ENCODE measurements at regions not wholly inside any gene's neighbourhood (a gene's known extent, or its start where the extent isn't known, plus 50 kb on each side); places are given as distances from the start of the nearest gene placed in this dataset.
"Not testable (repeated sequence)": the region's sequence is repeated elsewhere in the genome, so short reads cannot be mapped to it uniquely, and the experiment has no call there.

- H3K9me3 Mint-ChIP-seq (ENCODE audit: unreplicated experiment); BruUV-seq (replicated peaks); POLR2A ChIA-PET; H3K27ac Mint-ChIP-seq (ENCODE audit: low read depth, unreplicated experiment); H3K4me3 Mint-ChIP-seq (ENCODE audit: unreplicated experiment); H3K36me3 Mint-ChIP-seq (ENCODE audit: insufficient read depth, unreplicated experiment); H3K27me3 Mint-ChIP-seq (ENCODE audit: insufficient read depth, unreplicated experiment); DNase-seq (ENCODE audit: unreplicated experiment); intact Hi-C loops (cut with micrococcal nuclease): not testable (repeated sequence)
- peaks cover 24% of the 10 kb centered on the region for H3K4me1 Mint-ChIP-seq (ENCODE audit: insufficient read depth, unreplicated experiment)
- CTCF ChIA-PET, result interaction anchor here (1.2 kb wide), 1 partner anchor 16 kb away, joined by 4 read pairs; no protein-coding TSS in a partner anchor
Observed at GRCh38 chr3:172579753-172580152, 56.5 kb upstream of the TNFSF10 start.

DNA sequence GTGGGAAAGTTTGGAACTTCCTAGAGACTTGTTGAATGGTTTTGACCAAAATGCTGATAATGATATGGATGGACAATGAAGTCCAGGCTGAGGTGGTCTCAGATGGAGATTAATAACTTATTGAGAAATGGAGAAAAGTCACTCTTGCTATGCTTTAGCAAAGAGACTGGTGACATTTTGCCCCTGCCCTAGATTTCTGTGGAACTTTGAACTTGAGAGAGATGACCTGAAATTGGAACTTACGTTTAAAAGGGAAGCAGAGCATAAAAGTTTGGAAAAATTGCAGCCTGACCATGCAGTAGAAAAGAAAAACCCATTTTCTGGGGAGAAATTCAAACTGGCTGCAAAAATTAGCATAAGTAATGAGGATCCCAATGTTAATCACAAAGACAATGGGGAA is 55.5 kb upstream of the TNFSF10 start:
- CTCF ChIA-PET, result interaction anchor here (1.2 kb wide), 1 partner anchor 17 kb away, joined by 4 read pairs; no protein-coding TSS in a partner anchor
- H3K27ac Mint-ChIP-seq (ENCODE audit: low read depth, unreplicated experiment); H3K36me3 Mint-ChIP-seq (ENCODE audit: insufficient read depth, unreplicated experiment); H3K27me3 Mint-ChIP-seq (ENCODE audit: insufficient read depth, unreplicated experiment); BruUV-seq (replicated peaks); DNase-seq (ENCODE audit: unreplicated experiment); intact Hi-C loops (cut with micrococcal nuclease); H3K9me3 Mint-ChIP-seq (ENCODE audit: unreplicated experiment); H3K4me3 Mint-ChIP-seq (ENCODE audit: unreplicated experiment); POLR2A ChIA-PET: not testable (repeated sequence)
- peaks cover 20% of the 10 kb centered on the region for H3K4me1 Mint-ChIP-seq (ENCODE audit: insufficient read depth, unreplicated experiment)

DNA sequence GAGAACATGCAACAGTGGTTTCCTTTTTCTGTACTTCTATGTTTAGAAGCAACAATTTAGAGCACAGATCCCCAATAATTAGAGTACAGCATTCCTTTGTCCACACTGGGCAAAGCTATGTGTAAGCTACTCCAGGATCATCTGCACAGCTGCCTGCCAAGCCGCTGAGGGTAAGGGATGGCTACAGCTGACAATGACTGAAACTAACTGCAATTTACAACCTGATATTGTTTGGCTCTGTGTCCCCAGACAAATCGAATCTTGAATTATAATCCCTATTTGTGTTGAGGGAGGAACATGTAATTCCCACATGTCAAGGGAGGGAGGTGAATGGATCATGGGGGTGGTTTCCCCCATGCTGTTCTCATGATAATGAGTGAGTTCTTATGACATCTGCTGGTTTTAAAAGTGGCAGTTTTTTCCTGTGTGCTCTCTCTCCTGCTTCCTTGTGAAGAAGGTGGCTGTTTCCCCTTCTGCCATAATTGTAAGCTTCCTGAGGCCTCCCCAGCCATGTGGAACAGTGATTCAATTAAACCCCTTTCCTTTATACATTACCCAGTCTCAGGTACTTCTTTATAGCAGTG is 54.8 kb upstream of the TNFSF10 start:
- H3K27ac Mint-ChIP-seq (ENCODE audit: low read depth, unreplicated experiment), result no peak overlapping the region
- H3K4me3 Mint-ChIP-seq (ENCODE audit: unreplicated experiment), result no peak overlapping the region
- POLR2A ChIA-PET, result no interaction called here
- no TSS peak for BruUV-seq (replicated peaks)
- TF ChIP-seq, protein P1, sequence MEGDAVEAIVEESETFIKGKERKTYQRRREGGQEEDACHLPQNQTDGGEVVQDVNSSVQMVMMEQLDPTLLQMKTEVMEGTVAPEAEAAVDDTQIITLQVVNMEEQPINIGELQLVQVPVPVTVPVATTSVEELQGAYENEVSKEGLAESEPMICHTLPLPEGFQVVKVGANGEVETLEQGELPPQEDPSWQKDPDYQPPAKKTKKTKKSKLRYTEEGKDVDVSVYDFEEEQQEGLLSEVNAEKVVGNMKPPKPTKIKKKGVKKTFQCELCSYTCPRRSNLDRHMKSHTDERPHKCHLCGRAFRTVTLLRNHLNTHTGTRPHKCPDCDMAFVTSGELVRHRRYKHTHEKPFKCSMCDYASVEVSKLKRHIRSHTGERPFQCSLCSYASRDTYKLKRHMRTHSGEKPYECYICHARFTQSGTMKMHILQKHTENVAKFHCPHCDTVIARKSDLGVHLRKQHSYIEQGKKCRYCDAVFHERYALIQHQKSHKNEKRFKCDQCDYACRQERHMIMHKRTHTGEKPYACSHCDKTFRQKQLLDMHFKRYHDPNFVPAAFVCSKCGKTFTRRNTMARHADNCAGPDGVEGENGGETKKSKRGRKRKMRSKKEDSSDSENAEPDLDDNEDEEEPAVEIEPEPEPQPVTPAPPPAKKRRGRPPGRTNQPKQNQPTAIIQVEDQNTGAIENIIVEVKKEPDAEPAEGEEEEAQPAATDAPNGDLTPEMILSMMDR (IDR thresholded peaks at IDR 0.05; ENCODE audit: unreplicated experiment), result no peak
- H3K27me3 Mint-ChIP-seq (ENCODE audit: insufficient read depth, unreplicated experiment), result no peaks in the 10 kb centered on the region
- CTCF ChIA-PET, result no interaction called here
- H3K36me3 Mint-ChIP-seq (ENCODE audit: insufficient read depth, unreplicated experiment), result no peaks in the 10 kb centered on the region
- DNase-seq (ENCODE audit: unreplicated experiment), result no peak
- no peaks in the 10 kb centered on the region for H3K9me3 Mint-ChIP-seq (ENCODE audit: unreplicated experiment)
- intact Hi-C loops (cut with micrococcal nuclease), result no loop called here
- peaks cover 15% of the 10 kb centered on the region for H3K4me1 Mint-ChIP-seq (ENCODE audit: insufficient read depth, unreplicated experiment)

GRCh38 chr3:172575375-172575774 is 52.1 kb upstream of the TNFSF10 start:
- Mint-ChIP-seq H3K27ac (ENCODE audit: low read depth, unreplicated experiment) (no peak overlapping the region), H3K4me1 (ENCODE audit: insufficient read depth, unreplicated experiment) (no peaks in the 10 kb centered on the region), H3K27me3 (ENCODE audit: insufficient read depth, unreplicated experiment) (no peaks in the 10 kb centered on the region), H3K4me3 (ENCODE audit: unreplicated experiment) (no peak overlapping the region), H3K36me3 (ENCODE audit: insufficient read depth, unreplicated experiment) (no peaks in the 10 kb centered on the region), H3K9me3 (ENCODE audit: unreplicated experiment) (no peaks in the 10 kb centered on the region)
- POLR2A ChIA-PET, result no interaction called here
- intact Hi-C loops (cut with micrococcal nuclease), result no loop called here
- CTCF ChIA-PET, result no interaction called here
- no peak for DNase-seq (ENCODE audit: unreplicated experiment)
- TF ChIP-seq, protein P1 (IDR thresholded peaks at IDR 0.05; ENCODE audit: unreplicated experiment), result no peak
- no TSS peak for BruUV-seq (replicated peaks)

GRCh38 chr3:172573422-172573821 is 50.2 kb upstream of the TNFSF10 start:
- Mint-ChIP-seq H3K4me1 (ENCODE audit: insufficient read depth, unreplicated experiment) (peaks cover 9% of the 10 kb centered on the region), H3K9me3 (ENCODE audit: unreplicated experiment) (peaks cover 5% of the 10 kb centered on the region), H3K27me3 (ENCODE audit: insufficient read depth, unreplicated experiment) (no peaks in the 10 kb centered on the region), H3K36me3 (ENCODE audit: insufficient read depth, unreplicated experiment) (no peaks in the 10 kb centered on the region), H3K4me3 (ENCODE audit: unreplicated experiment) (no peak overlapping the region), H3K27ac (ENCODE audit: low read depth, unreplicated experiment) (no peak overlapping the region)
- CTCF ChIA-PET, result interaction anchor here (1.0 kb wide), 1 partner anchor 23 kb away, joined by 3 read pairs; no protein-coding TSS in a partner anchor
- POLR2A ChIA-PET, result no interaction called here
- DNase-seq (ENCODE audit: unreplicated experiment), result no peak
- intact Hi-C loops (cut with micrococcal nuclease), result no loop called here
- TF ChIP-seq, protein P1 (IDR thresholded peaks at IDR 0.05; ENCODE audit: unreplicated experiment), result no peak
- no TSS peak for BruUV-seq (replicated peaks)

Data from MCF 10A (cell line).